ENCODE measurements at regions not wholly inside any gene's neighbourhood (a gene's known extent, or its start where the extent isn't known, plus 50 kb on each side); places are given as distances from the start of the nearest gene placed in this dataset.

DNA sequence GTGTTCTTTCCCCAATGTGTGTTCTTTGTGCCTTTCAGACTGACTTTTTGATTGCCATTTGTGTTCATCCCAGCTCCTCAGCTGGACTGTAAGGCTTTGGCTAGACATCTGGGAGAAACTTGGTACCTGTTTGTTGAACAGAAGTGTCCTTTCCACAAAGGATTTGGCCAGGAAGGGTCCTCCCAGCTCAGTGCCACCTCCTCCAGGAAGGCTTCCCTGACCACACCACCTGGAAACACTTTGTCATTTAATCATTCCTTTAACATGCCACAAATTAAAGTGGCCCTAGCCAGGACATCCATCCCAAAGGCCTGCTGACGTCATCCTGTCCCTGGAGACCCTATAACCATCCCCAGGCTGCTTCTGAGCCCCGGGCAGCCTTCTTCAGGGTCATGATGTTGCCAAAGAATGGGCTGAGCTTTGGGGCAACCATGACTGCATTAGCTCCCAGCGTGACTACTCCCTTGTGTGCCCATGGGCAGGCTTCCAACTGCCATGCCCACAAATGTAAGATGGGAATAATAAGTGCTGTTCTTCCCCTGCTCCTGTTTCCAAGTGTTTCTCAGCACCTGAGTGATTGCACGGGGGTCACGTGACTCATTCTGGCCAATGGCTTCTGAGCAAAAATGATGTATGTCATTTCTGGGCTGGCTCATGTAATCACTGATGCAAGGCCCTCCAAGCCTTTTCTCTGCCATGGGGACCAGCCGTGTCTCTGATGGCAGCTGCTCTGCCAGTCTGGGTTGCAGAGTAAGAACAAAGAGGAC, 112.5 kb upstream of the SMAD3 start:
- TF ChIP-seq, protein P1, sequence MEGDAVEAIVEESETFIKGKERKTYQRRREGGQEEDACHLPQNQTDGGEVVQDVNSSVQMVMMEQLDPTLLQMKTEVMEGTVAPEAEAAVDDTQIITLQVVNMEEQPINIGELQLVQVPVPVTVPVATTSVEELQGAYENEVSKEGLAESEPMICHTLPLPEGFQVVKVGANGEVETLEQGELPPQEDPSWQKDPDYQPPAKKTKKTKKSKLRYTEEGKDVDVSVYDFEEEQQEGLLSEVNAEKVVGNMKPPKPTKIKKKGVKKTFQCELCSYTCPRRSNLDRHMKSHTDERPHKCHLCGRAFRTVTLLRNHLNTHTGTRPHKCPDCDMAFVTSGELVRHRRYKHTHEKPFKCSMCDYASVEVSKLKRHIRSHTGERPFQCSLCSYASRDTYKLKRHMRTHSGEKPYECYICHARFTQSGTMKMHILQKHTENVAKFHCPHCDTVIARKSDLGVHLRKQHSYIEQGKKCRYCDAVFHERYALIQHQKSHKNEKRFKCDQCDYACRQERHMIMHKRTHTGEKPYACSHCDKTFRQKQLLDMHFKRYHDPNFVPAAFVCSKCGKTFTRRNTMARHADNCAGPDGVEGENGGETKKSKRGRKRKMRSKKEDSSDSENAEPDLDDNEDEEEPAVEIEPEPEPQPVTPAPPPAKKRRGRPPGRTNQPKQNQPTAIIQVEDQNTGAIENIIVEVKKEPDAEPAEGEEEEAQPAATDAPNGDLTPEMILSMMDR (optimal IDR thresholded peaks at IDR 0.05 in 1 of 3, IDR thresholded peaks at IDR 0.05 in 1 of 3, conservative IDR thresholded peaks at IDR 0.05 in 1 of 3; ENCODE audit: extremely low read depth in 1 of 3, insufficient read depth in 2 of 3, low read length in 3 of 3), result no peak
- TF ChIP-seq EZH2 (IDR thresholded peaks at IDR 0.05; ENCODE audit: low read length), result no peak
